ENCODE measurements at regions not wholly inside any gene's neighbourhood (a gene's known extent, or its start where the extent isn't known, plus 50 kb on each side); places are given as distances from the start of the nearest gene placed in this dataset.

- TF ChIP-seq CTCF (conservative IDR thresholded peaks at IDR 0.05) = no peak
- Histone ChIP-seq H3K18ac (ENCODE audit: insufficient read length, low read depth, low read length) (no peak overlapping the region), H4K91ac (ENCODE audit: insufficient read length, low read depth, low read length) (no peak overlapping the region), H3K23ac (ENCODE audit: insufficient read length, low read depth, low read length) (no peak overlapping the region), H2BK20ac (ENCODE audit: low read depth, low read length, poor library complexity, severe bottlenecking) (no peak overlapping the region), H3K4me1 (ENCODE audit: insufficient read depth, low read length) (no peaks in the 10 kb centered on the region), H3K56ac (ENCODE audit: insufficient read length, low read depth, low read length) (no peak overlapping the region), H3K27ac (ENCODE audit: insufficient read length, low read depth, low read length) (no peak overlapping the region), H2AFZ (ENCODE audit: low read length) (no peak overlapping the region), H3K79me2 (ENCODE audit: insufficient read depth, low read length) (no peaks in the 10 kb centered on the region), H3K4me2 (ENCODE audit: insufficient read depth, insufficient read length, low read length) (no peak overlapping the region), H3K14ac (ENCODE audit: insufficient read depth, low read length) (no peak overlapping the region), H4K8ac (replicated peaks; ENCODE audit: insufficient read length, low read depth, low read length) (no peak overlapping the region), H3K79me1 (ENCODE audit: insufficient read depth, low read depth, low read length, poor library complexity, severe bottlenecking) (no peaks in the 10 kb centered on the region), H2BK120ac (ENCODE audit: low read depth, low read length, poor library complexity, severe bottlenecking) (no peak overlapping the region), H2BK5ac (ENCODE audit: insufficient read length, low read length) (no peak overlapping the region), H3K9me3 (ENCODE audit: control insufficient read depth, low read depth, low read length) (no peaks in the 10 kb centered on the region), H4K20me1 (ENCODE audit: control insufficient read depth, insufficient read depth, insufficient read length) (no peaks in the 10 kb centered on the region), H2BK15ac (ENCODE audit: low read depth, low read length) (no peak overlapping the region), H2AK5ac (ENCODE audit: insufficient read length, low read length) (no peak overlapping the region), H4K5ac (ENCODE audit: insufficient read length, low read depth, low read length) (no peak overlapping the region), H3K23me2 (ENCODE audit: insufficient read length, low read depth, low read length, poor library complexity, severe bottlenecking) (no peaks in the 10 kb centered on the region), H3K27me3 (ENCODE audit: insufficient read depth, low read length) (no peaks in the 10 kb centered on the region), H3T11ph (ENCODE audit: low read length) (no peak overlapping the region), H3K4ac (ENCODE audit: low read depth, low read length) (no peak overlapping the region), H3K9ac (ENCODE audit: extremely low read depth, insufficient read length, low read length) (no peak overlapping the region), H2BK12ac (ENCODE audit: insufficient read length, low read depth, low read length) (no peak overlapping the region)
- no peaks in the 10 kb centered on the region; a peak in 2 of 7 replicates for H3K36me3 Mint-ChIP-seq (ENCODE audit: insufficient read depth in 1 of 3, low read depth in 3 of 3)
- peaks cover 4 to 5% of the 10 kb centered on the region in 2 experiments for H3K4me1 Mint-ChIP-seq
- H3K27me3 Mint-ChIP-seq (ENCODE audit: low read depth) = 0 out of 2 replicates have a peak, but pooled peaks cover 2% of the 10 kb centered on the region
- no peak overlapping the region for H3K4me3 Mint-ChIP-seq
- WGBS (ENCODE audit: extremely low coverage, insufficient read length, low lambda C conversion rate) = no CpG with 5 or more reads among the region's 5 CpGs
- DNase-seq = no peak
- peak overlapping the region in 1 of 3 experiments; percentile 1; a peak in 1 of 7 replicates for H3K27ac Mint-ChIP-seq
- no peaks in the 10 kb centered on the region for H3K9me3 Mint-ChIP-seq
These were observed 179.2 kb downstream of the BACH1 start for GRCh38 chr21:29477941-29478340.
